Kidney (tissue), 13 donors: ENCODE measurements at regions not wholly inside any gene's neighbourhood (a gene's known extent, or its start where the extent isn't known, plus 50 kb on each side); places are given as distances from the start of the nearest gene placed in this dataset.

Experiments
- DNase-seq, 5 donors: peaks; one replicate each; pipeline ENCODE4 v3.0.0-alpha.2; 2013 to 2020
- FAIRE-seq: peaks from 2 replicates; lab custom pipeline; 2012; peaks lifted over from hg19 to GRCh38; lab: Jason Lieb, UNC
- H3K27ac ChIP-seq, 2 donors: one replicate each; pipeline ENCODE4 v1.7.0; 2013; ENCODE audit warnings: low read depth in 2 of 2, low read length in 2 of 2, inconsistent platforms in 1 of 2
- H3K27me3 ChIP-seq: one replicate; pipeline ENCODE4 v1.7.1; 2013; ENCODE audit warnings: low read length, inconsistent platforms; ENCODE audit not compliant: control insufficient read depth, insufficient read depth
- H3K36me3 ChIP-seq, 3 donors: one replicate each; pipeline versions ENCODE4 v1.7.0 to v1.7.1; 2013; ENCODE audit warnings: low read length in 3 of 3, control low read depth in 1 of 3, inconsistent platforms in 1 of 3; ENCODE audit not compliant: insufficient read depth in 3 of 3, control insufficient read depth in 2 of 3
- H3K4me1 ChIP-seq, 3 donors: one replicate each; pipeline versions ENCODE4 v1.7.0 to v1.7.1; 2013; ENCODE audit warnings: low read length in 3 of 3, inconsistent platforms in 1 of 3, low read depth in 1 of 3; ENCODE audit not compliant: control insufficient read depth in 2 of 3, insufficient read depth in 2 of 3
- H3K4me3 ChIP-seq, 3 donors: one replicate each; pipeline versions ENCODE4 v1.7.0 to v1.8.1; 2013; ENCODE audit warnings: low read length in 3 of 3, control low read depth in 1 of 3, inconsistent platforms in 1 of 3
- H3K9ac ChIP-seq, 3 donors: one replicate each; pipeline versions ENCODE4 v1.7.0 to v1.7.1; 2013; ENCODE audit warnings: low read length in 3 of 3, control low read depth in 1 of 3, inconsistent platforms in 1 of 3
- H3K9me3 ChIP-seq, 3 donors: one replicate each; pipeline versions ENCODE4 v1.7.0 to v1.7.1; 2013; ENCODE audit warnings: low read length in 3 of 3, control low read depth in 1 of 3, inconsistent platforms in 1 of 3; ENCODE audit not compliant: control insufficient read depth in 2 of 3, insufficient read depth in 1 of 3
- intact Hi-C: fragments of 100-400 bp; cut with DNase I; formaldehyde crosslinking; loops from one replicate; pipeline ENCODE4 v1.11.1; 2022
- TF ChIP-seq, protein P1 (sequence below): IDR thresholded peaks from 3 replicates; pipeline ENCODE4 v1.5.1; 2012; ENCODE audit warnings: mild to moderate bottlenecking, moderate library complexity, borderline replicate concordance; ENCODE audit not compliant: insufficient read depth; ENCODE audit errors: extremely low read depth
- donor health status: control.
- donor health status: control.
- donor health status: control.
- donor health status: control.
- donor health status: control.
- donor health status: DM: yes; HTN: yes; CAD: no.
- donor health status: Normal renal cell carcinoma (clear cell type).

DNA sequence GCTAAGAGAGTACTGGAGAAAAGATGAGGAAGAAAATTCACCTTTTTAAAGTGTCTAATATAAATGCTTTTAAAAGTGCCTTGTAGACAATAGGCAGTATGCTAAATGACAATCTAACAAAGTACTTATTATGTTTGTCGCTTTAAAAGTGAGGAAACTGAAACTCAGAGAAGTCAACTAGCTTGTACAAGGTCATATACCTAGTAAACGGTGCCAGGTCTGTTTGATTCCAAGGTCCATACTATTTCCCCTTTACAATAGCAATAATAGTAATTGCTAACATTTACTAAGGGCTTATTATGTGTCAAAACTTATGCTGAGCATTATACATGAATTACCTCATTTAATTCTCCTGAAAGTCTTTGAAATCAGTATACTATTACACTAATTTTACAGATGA, 328.6 kb upstream of the SLC24A2 start:
- intact Hi-C loops, result no loop called here
- FAIRE-seq, result no peak
- H3K9me3 ChIP-seq, result peaks cover 0 to 2% (median 0%) of the 10 kb centered on the region in 3 donors

DNA sequence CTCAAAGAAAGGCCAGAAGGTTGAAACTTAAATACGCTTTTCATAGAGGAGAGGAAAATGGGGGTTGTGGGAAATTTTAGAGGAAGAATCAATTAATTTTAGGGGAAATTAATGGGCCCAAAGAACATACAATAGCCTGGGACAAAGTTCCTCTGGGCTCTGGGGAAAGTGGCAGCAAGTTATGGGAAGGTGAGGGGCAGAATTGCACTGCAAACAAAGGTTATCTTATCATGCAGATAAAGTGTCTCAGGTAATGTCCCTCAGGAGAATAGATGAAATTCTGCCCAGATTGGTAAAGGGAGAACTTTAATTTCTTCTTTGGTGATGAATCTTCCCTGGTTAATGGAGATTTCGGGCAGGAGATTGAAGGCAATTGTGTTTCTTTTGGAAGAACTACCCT, 326.1 kb upstream of the SLC24A2 start:
- FAIRE-seq (no peak), DNase-seq (no peak)
- TF ChIP-seq, protein P1, sequence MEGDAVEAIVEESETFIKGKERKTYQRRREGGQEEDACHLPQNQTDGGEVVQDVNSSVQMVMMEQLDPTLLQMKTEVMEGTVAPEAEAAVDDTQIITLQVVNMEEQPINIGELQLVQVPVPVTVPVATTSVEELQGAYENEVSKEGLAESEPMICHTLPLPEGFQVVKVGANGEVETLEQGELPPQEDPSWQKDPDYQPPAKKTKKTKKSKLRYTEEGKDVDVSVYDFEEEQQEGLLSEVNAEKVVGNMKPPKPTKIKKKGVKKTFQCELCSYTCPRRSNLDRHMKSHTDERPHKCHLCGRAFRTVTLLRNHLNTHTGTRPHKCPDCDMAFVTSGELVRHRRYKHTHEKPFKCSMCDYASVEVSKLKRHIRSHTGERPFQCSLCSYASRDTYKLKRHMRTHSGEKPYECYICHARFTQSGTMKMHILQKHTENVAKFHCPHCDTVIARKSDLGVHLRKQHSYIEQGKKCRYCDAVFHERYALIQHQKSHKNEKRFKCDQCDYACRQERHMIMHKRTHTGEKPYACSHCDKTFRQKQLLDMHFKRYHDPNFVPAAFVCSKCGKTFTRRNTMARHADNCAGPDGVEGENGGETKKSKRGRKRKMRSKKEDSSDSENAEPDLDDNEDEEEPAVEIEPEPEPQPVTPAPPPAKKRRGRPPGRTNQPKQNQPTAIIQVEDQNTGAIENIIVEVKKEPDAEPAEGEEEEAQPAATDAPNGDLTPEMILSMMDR, result no peak
- H3K9ac ChIP-seq, result no peak overlapping the region
- no peak overlapping the region for H3K4me3 ChIP-seq
- no peak overlapping the region for H3K27ac ChIP-seq
- intact Hi-C loops, result no loop called here
- no peaks in the 10 kb centered on the region for H3K27me3 ChIP-seq
- H3K9me3 ChIP-seq, result peaks cover 0 to 2% (median 0%) of the 10 kb centered on the region in 3 donors
- H3K36me3 ChIP-seq, result no peaks in the 10 kb centered on the region
- H3K4me1 ChIP-seq, result no peaks in the 10 kb centered on the region

More for the DNA sequence above, 328.6 kb upstream of the SLC24A2 start:
- TF ChIP-seq, protein P1, result no peak
- no peak for DNase-seq
- H3K4me1 ChIP-seq, result no peaks in the 10 kb centered on the region
- no peaks in the 10 kb centered on the region for H3K36me3 ChIP-seq
- H3K27ac ChIP-seq, result no peak overlapping the region
- H3K9ac ChIP-seq, result no peak overlapping the region
- H3K27me3 ChIP-seq, result no peaks in the 10 kb centered on the region
- H3K4me3 ChIP-seq, result no peak overlapping the region

DNA sequence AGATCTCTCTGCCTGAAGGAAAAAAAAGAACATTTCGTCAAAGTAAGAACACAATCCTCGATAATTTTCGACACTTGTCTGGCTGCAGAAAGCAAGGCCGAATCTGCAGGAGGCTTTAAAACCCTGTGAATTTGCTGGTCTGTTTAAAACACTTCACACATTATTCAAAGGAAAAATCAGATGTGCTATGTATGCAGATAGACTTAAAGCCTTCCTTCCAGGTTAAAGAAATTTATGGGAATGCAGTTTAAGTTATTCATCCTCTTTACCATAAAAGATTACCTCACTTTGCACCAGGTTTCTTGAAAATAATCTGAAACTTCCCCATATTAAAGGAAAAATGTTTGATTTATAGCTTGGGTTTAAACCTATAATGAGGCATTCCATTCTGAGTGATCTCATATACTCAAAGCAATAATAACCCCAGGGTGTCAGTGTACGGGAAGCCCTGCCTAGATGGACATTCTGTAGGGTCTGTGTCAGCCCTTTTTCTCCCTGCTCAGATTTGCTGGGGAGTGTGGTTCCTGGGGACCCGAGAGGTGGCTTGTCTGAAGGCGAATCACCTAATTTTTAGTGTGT, 323.5 kb upstream of the SLC24A2 start:
- no peak overlapping the region for H3K9ac ChIP-seq
- H3K9me3 ChIP-seq, result peaks cover 0 to 2% (median 0%) of the 10 kb centered on the region in 3 donors
- no peak for DNase-seq
- TF ChIP-seq, protein P1, result no peak
- no peaks in the 10 kb centered on the region for H3K27me3 ChIP-seq
- H3K36me3 ChIP-seq, result no peaks in the 10 kb centered on the region
- no peaks in the 10 kb centered on the region for H3K4me1 ChIP-seq
- no peak overlapping the region for H3K27ac ChIP-seq
- intact Hi-C loops, result no loop called here
- FAIRE-seq, result no peak
- no peak overlapping the region for H3K4me3 ChIP-seq
